ENCODE measurements at regions not wholly inside any gene's neighbourhood (a gene's known extent, or its start where the extent isn't known, plus 50 kb on each side); places are given as distances from the start of the nearest gene placed in this dataset.

DNA sequence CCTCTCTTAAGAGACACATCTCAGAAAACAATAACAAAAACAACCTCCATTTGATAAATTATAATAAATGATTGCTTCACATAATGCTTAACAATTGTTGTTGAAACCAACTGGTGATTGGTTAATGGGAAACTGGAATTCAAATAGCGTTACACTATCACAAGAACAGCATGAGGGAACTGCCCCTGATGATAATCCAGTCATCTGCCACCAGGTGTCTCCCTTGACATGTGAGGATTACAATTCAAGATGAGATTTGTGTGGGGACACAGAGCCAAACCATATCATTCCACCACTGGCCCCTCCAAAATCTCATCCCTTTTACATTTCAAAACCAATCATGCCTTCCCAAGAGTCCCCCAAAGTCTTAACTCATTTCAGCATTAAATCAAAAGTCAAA is 375.9 kb downstream of the BMPER start:
- Histone ChIP-seq H3K9ac (ENCODE audit: insufficient read depth, low read length, poor library complexity, severe bottlenecking) (no peak overlapping the region), H3K79me2 (ENCODE audit: insufficient read depth, low read length) (no peaks in the 10 kb centered on the region), H4K20me1 (ENCODE audit: insufficient read depth, low read length) (no peaks in the 10 kb centered on the region), H3K27ac (ENCODE audit: low read depth in 1 of 2, low read length in 2 of 2) (no peak overlapping the region), H3K27me3 (ENCODE audit: control insufficient read depth in 2 of 2, insufficient read depth in 2 of 2, low read length in 2 of 2) (no peaks in the 10 kb centered on the region), H3K9me3 (replicated peaks in 1 of 2; ENCODE audit: control insufficient read depth in 1 of 2, insufficient read depth in 1 of 2, low read length in 2 of 2) (peaks cover 11 to 12% of the 10 kb centered on the region in 2 donors), H3K4me1 (ENCODE audit: control insufficient read depth in 1 of 2, insufficient read depth in 2 of 2, low read length in 2 of 2) (no peaks in the 10 kb centered on the region), H3K36me3 (replicated peaks in 1 of 2; ENCODE audit: control insufficient read depth in 1 of 2, insufficient read depth in 2 of 2, low read length in 2 of 2) (no peaks in the 10 kb centered on the region), H3K4me2 (replicated peaks; ENCODE audit: extremely low read depth, low read length, poor library complexity, severe bottlenecking) (no peak overlapping the region), H3K4me3 (replicated peaks in 1 of 3; ENCODE audit: low read depth in 2 of 3, low read length in 3 of 3) (no peak overlapping the region), H2AFZ (ENCODE audit: insufficient read depth, low read depth, low read length, poor library complexity, severe bottlenecking) (no peak overlapping the region)
- no CpG with 5 or more reads among the region's 1 CpG for WGBS (ENCODE audit: insufficient coverage)
- no peak for DNase-seq
- H3K4me3 Mint-ChIP-seq, result no peak overlapping the region
- H3K36me3 Mint-ChIP-seq, result no peaks in the 10 kb centered on the region
- no peak overlapping the region for H3K27ac Mint-ChIP-seq
- H3K27me3 Mint-ChIP-seq (ENCODE audit: low read depth in 3 of 3), result no peaks in the 10 kb centered on the region
- TF ChIP-seq, protein P1, sequence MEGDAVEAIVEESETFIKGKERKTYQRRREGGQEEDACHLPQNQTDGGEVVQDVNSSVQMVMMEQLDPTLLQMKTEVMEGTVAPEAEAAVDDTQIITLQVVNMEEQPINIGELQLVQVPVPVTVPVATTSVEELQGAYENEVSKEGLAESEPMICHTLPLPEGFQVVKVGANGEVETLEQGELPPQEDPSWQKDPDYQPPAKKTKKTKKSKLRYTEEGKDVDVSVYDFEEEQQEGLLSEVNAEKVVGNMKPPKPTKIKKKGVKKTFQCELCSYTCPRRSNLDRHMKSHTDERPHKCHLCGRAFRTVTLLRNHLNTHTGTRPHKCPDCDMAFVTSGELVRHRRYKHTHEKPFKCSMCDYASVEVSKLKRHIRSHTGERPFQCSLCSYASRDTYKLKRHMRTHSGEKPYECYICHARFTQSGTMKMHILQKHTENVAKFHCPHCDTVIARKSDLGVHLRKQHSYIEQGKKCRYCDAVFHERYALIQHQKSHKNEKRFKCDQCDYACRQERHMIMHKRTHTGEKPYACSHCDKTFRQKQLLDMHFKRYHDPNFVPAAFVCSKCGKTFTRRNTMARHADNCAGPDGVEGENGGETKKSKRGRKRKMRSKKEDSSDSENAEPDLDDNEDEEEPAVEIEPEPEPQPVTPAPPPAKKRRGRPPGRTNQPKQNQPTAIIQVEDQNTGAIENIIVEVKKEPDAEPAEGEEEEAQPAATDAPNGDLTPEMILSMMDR (IDR thresholded peaks at IDR 0.05), result no peak
- peaks cover 1 to 15% (median 8%) of the 10 kb centered on the region in 7 donors for H3K9me3 Mint-ChIP-seq
- H3K4me1 Mint-ChIP-seq, result no peaks in the 10 kb centered on the region
- intact Hi-C loops (cut with micrococcal nuclease), result no loop called here

DNA sequence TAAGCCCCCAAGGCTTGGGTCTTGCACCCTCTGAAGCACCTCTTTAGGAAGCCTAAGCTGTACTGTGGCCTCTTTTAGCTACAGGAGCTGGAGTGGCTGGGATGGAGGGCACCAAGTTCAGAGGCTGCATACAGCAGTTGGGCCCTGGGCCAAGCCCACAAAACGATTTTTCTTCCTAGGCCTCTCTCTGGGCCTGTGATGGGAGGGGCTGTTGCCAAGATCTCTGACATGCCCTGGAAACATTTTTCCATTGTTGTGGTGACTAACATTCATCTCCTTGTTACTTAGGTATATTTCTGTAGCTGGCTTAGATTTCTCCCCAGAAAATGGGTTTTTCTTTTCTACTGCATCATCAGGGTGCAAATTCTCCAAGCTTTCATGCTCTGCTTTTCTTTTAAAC is 375.7 kb upstream of the NPSR1 start:
- DNase-seq, result no peak
- Mint-ChIP-seq H3K27ac (no peak overlapping the region), H3K27me3 (ENCODE audit: low read depth in 3 of 3) (no peaks in the 10 kb centered on the region), H3K4me1 (no peaks in the 10 kb centered on the region), H3K9me3 (peaks cover 3 to 15% (median 7%) of the 10 kb centered on the region in 7 donors), H3K36me3 (no peaks in the 10 kb centered on the region), H3K4me3 (no peak overlapping the region)
- Histone ChIP-seq H3K4me2 (replicated peaks; ENCODE audit: extremely low read depth, low read length, poor library complexity, severe bottlenecking) (no peak overlapping the region), H3K4me1 (ENCODE audit: control insufficient read depth in 1 of 2, insufficient read depth in 2 of 2, low read length in 2 of 2) (no peaks in the 10 kb centered on the region), H2AFZ (ENCODE audit: insufficient read depth, low read depth, low read length, poor library complexity, severe bottlenecking) (no peak overlapping the region), H3K36me3 (replicated peaks in 1 of 2; ENCODE audit: control insufficient read depth in 1 of 2, insufficient read depth in 2 of 2, low read length in 2 of 2) (no peaks in the 10 kb centered on the region), H3K79me2 (ENCODE audit: insufficient read depth, low read length) (no peaks in the 10 kb centered on the region), H3K27ac (ENCODE audit: low read depth in 1 of 2, low read length in 2 of 2) (no peak overlapping the region), H3K9ac (ENCODE audit: insufficient read depth, low read length, poor library complexity, severe bottlenecking) (no peak overlapping the region), H4K20me1 (ENCODE audit: insufficient read depth, low read length) (no peaks in the 10 kb centered on the region), H3K9me3 (replicated peaks in 1 of 2; ENCODE audit: control insufficient read depth in 1 of 2, insufficient read depth in 1 of 2, low read length in 2 of 2) (peaks cover 11 to 12% of the 10 kb centered on the region in 2 donors), H3K4me3 (replicated peaks in 1 of 3; ENCODE audit: low read depth in 2 of 3, low read length in 3 of 3) (no peak overlapping the region), H3K27me3 (ENCODE audit: control insufficient read depth in 2 of 2, insufficient read depth in 2 of 2, low read length in 2 of 2) (no peaks in the 10 kb centered on the region)
- WGBS (ENCODE audit: insufficient coverage), result no CpG with 5 or more reads among the region's 1 CpG
- TF ChIP-seq, protein P1 (IDR thresholded peaks at IDR 0.05), result no peak
- intact Hi-C loops (cut with micrococcal nuclease), result no loop called here
